ENCODE measurements at regions not wholly inside any gene's neighbourhood (a gene's known extent, or its start where the extent isn't known, plus 50 kb on each side); places are given as distances from the start of the nearest gene placed in this dataset.

GRCh38 chr1:182236651-182237077 is 154.9 kb downstream of the GLUL start:
- Histone ChIP-seq H3K9me3 (ENCODE audit: low read length) (no peaks in the 10 kb centered on the region), H2AFZ (ENCODE audit: low read length) (no peak overlapping the region), H3K9ac (ENCODE audit: insufficient read depth, low read depth, low read length) (no peak overlapping the region), H3K79me2 (ENCODE audit: insufficient read depth, low read length) (no peaks in the 10 kb centered on the region), H3K27ac (ENCODE audit: extremely low read length, insufficient read depth, low read length) (no peak overlapping the region), H3K27me3 (ENCODE audit: control insufficient read depth in 1 of 2, insufficient read depth in 2 of 2, low read length in 2 of 2) (no peaks in the 10 kb centered on the region), H3K4me2 (ENCODE audit: low read depth, low read length) (no peak overlapping the region), H3K4me3 (replicated peaks in 1 of 3; ENCODE audit: insufficient read depth in 1 of 3, low read depth in 2 of 3, low read length in 3 of 3) (no peak overlapping the region), H3K36me3 (replicated peaks in 1 of 2; ENCODE audit: control insufficient read depth in 1 of 2, insufficient read depth in 2 of 2, low read length in 2 of 2) (no peaks in the 10 kb centered on the region), H3K4me1 (ENCODE audit: insufficient read depth, low read length) (peaks cover 23% of the 10 kb centered on the region), H4K20me1 (ENCODE audit: insufficient read depth, low read length) (no peaks in the 10 kb centered on the region)
- ATAC-seq (no peak), DNase-seq (ENCODE audit: low spot score) (no peak), FAIRE-seq (no peak)
- intact Hi-C loops (cut with micrococcal nuclease; ENCODE audit: unreplicated experiment), result no loop called here
- BruUV-seq (replicated peaks), result no TSS peak
- 95% methylated on average over 2 of the region's 2 CpGs for WGBS (ENCODE audit: low lambda C conversion rate)
- POLR2A ChIA-PET, result no interaction called here
- CTCF ChIA-PET (ENCODE audit: low intra/inter-chr PET ratio, low total read pairs), result no interaction called here
- no peak for TF ChIP-seq KLF6 (CRISPR knock-in tag; IDR thresholded peaks at IDR 0.05)
- 0 out of 2 replicates have a peak, but pooled peaks have one; percentile 36 for TF ChIP-seq JUNB (CRISPR knock-in tag; IDR thresholded peaks at IDR 0.05; ENCODE audit: borderline replicate concordance)
- TF ChIP-seq TRIM22 (IDR thresholded peaks at IDR 0.05), result 0 out of 2 replicates have a peak, but pooled peaks have one; percentile 33
- TF ChIP-seq FOXP1 (IDR thresholded peaks at IDR 0.05), result peak; percentile 62
- no peak for TF ChIP-seq FOXP1 (CRISPR knock-in tag; IDR thresholded peaks at IDR 0.05)
- peak; percentile 36 for TF ChIP-seq FOXA1 (IDR thresholded peaks at IDR 0.05)
- no peak for TF ChIP-seq FOXA1 (CRISPR knock-in tag; IDR thresholded peaks at IDR 0.05)
- TF ChIP-seq ZNF646 (CRISPR knock-in tag; IDR thresholded peaks at IDR 0.05), result peak; percentile 66; the same call in 1 of the 2 replicates
- no peak for TF ChIP-seq ZFYVE20 (CRISPR knock-in tag; IDR thresholded peaks at IDR 0.05; ENCODE audit: borderline replicate concordance, low read depth)
- no peak for TF ChIP-seq ZNF567 (CRISPR knock-in tag; IDR thresholded peaks at IDR 0.05; ENCODE audit: borderline replicate concordance)
- TF ChIP-seq KDM1A (CRISPR knock-in tag; IDR thresholded peaks at IDR 0.05), result no peak
- TF ChIP-seq ZNF317 (CRISPR knock-in tag; IDR thresholded peaks at IDR 0.05), result no peak
- TF ChIP-seq ZNF557 (CRISPR knock-in tag; IDR thresholded peaks at IDR 0.05), result no peak
- no peak for TF ChIP-seq TSC22D2 (CRISPR knock-in tag; IDR thresholded peaks at IDR 0.05; ENCODE audit: borderline replicate concordance)
- in situ Hi-C loops (cut with HindIII; ENCODE audit: extremely low pct_ligation_motif_present, low pct_unique_long_range_greater_than_20kb), result no loop called here
